ENCODE measurements at regions not wholly inside any gene's neighbourhood (a gene's known extent, or its start where the extent isn't known, plus 50 kb on each side); places are given as distances from the start of the nearest gene placed in this dataset.
"Not testable (repeated sequence)": the region's sequence is repeated elsewhere in the genome, so short reads cannot be mapped to it uniquely, and the experiment has no call there.

DNA sequence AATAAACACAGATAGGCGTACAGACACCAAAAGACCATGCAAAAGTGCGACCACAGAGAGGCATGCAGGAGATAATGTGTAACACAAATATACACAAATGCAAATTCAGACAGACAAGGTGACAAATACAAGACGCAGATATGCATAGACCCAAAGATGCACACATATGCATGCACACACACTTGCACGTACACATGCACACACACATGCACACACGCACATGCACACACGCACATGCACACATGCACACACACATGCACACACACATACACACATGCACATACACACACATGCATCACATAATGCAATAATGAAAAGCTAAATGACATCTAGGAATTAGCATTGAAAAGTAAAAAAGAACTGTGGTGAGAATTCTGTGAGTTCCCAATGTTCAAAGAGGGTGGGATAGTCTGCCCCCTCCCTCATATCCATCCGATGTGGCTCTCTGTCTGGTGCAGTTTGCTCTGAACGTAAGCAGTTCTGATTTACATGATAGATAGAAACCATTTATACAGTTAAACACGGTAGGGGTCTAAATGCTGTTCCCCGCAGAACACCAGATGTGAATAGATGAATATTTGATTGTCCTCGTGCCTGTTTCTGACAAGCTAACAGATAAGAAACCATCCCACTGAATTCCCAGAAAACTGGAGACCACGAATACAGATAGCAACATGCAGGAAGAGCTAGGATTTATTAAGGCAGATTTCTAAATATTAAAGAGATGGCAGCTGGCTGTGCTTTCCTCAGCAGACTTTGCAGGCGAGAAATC is 186.1 kb downstream of the TMEM114 start:
- no peak overlapping the region for H3K27ac Mint-ChIP-seq

DNA sequence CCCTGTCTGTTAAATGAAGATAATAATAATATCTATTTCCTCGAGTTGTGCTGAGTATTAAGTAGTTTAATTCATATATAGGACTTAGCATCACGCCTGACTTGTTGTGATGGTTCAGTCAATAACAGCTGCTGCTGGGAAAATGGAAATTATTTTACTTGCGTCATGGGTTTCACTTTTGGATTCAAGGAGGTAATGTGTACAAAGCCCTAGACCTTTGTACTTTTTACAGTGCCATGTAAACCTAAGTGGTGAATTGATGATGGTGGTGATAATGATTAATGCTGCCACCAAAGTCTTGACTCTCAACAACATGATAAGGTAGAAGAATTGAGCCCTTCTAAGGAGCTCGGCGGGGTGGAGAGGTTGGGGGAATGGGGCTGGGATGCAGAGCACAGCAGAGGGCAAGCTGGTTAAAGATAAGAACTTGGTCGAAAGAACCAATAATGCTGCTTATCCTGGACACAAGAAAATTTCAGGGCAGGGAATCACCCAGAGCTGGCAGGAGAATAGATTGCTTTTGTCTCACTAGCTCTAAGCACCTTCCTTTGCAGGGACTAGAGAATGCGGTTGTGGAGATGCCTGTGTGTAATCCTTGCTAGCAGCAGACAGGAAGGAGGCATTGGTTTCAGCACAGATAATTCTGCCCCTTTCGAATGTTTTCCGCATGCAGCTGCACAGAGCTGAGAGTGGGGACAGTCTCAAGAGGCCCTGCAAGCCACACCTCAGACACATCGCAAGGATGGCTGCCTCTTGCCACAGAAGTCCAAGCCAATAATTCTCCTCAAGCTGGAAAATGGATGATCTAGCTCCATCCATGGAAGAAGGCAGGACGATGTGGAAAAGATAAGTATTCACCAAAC is 187.1 kb downstream of the TMEM114 start:
- H3K9me3 Mint-ChIP-seq, result peaks cover 8 to 11% of the 10 kb centered on the region in 2 donors
- no peak for DNase-seq
- no peak for ATAC-seq
- no peak overlapping the region for H3K27ac Mint-ChIP-seq
- H3K4me1 Mint-ChIP-seq, result no peaks in the 10 kb centered on the region
- no peaks in the 10 kb centered on the region for H3K27me3 Mint-ChIP-seq
- no peak overlapping the region for H3K4me3 Mint-ChIP-seq

More for the DNA sequence above, 186.1 kb downstream of the TMEM114 start:
- Mint-ChIP-seq H3K4me3 (no peak overlapping the region), H3K4me1 (no peaks in the 10 kb centered on the region), H3K27me3 (no peaks in the 10 kb centered on the region), H3K9me3 (peaks cover 8 to 11% of the 10 kb centered on the region in 2 donors)
- ATAC-seq, result no peak
- DNase-seq, result no peak

DNA sequence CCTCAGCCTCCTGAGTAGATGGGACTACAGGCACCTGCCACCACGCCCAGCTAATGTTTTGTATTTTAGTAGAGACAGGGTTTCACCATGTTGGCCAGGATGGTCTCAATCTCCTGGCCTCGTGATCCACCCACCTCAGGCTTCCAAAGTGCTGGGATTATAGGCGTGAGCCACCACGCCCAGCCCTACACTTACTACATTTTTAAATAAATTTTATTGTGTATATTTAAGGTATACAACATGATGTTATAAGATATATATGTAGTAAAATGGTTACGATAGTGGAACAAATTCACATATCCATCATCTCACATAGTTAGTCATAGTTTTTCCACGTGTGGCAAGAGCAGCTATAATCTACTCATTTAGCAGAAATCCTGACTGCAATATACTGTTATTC is 189.6 kb downstream of the TMEM114 start:
- H3K27me3 Mint-ChIP-seq, H3K4me1 Mint-ChIP-seq, DNase-seq, ATAC-seq, H3K27ac Mint-ChIP-seq, H3K4me3 Mint-ChIP-seq: not testable (repeated sequence)
- H3K9me3 Mint-ChIP-seq, result peaks cover 10 to 15% of the 10 kb centered on the region in 2 donors

DNA sequence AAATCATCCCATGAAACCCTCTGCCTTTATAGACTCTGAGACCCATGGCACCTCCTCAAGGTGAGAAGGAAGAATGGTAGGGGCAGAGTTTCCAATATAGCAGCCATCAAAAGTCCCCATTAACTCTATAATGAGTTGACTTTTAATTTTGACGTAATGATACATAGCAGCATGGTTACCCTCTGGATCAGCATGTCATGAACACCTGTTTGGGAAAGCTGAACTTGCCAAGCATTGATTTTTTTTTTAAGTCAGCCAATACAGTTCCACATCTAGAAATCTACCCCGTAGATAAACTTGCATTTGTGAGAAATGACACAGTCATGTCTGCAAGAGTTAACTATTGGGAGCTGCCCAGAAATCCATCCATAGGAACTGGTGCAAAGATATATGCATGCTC is 191.8 kb downstream of the TMEM114 start:
- no peak for ATAC-seq

DNA sequence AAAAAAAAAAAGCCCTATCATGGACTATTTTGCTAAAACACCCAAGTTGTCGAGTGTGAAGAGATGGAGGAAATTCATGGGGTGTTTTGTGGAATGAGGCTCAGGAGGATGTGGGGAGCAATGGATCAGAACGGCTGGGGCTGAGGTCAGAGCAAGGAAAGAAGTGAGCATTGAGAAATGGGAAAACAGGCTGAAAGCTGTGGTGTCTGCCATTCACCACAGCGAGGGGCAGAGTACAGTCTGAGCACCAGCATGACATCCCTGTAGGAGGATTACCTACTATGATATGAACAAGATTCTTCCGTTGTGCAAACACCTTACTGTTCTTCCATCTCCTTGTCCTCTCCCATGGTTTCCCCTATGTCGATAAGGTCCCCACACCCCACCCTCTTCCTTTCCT is 193.1 kb downstream of the TMEM114 start:
- no peak for DNase-seq
- no peak for ATAC-seq
- Mint-ChIP-seq H3K4me3 (no peak overlapping the region), H3K9me3 (peaks cover 5 to 6% of the 10 kb centered on the region in 2 donors), H3K4me1 (no peaks in the 10 kb centered on the region), H3K27me3 (no peaks in the 10 kb centered on the region), H3K27ac (no peak overlapping the region)

More for the DNA sequence above, 191.8 kb downstream of the TMEM114 start:
- Mint-ChIP-seq H3K9me3 (peaks cover 6 to 8% of the 10 kb centered on the region in 2 donors), H3K4me1 (no peaks in the 10 kb centered on the region), H3K27me3 (no peaks in the 10 kb centered on the region), H3K27ac (no peak overlapping the region), H3K4me3 (no peak overlapping the region)
- no peak for DNase-seq

DNA sequence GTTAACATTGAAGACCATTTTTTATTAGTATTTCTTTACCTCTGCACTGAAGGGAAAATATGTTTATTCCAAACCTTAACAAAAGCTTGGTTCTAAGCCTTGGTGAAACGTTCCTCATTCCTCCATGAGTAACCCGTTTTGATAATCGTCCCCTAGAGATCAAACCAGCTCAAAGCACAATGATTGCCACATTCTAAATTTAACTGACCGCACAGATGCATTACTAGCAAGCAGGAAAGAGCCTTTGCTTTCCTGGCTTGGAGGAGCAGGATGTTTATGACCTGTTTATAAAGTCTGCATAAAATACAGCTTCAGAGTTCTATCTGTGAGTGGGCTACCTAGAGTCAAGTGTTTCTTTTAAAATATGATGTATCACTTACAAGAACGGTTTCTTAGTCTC is 193.8 kb downstream of the TMEM114 start:
- Mint-ChIP-seq H3K4me1 (no peaks in the 10 kb centered on the region), H3K27me3 (no peaks in the 10 kb centered on the region), H3K27ac (no peak overlapping the region), H3K9me3 (peaks cover 6 to 9% of the 10 kb centered on the region in 2 donors), H3K4me3 (no peak overlapping the region)
- DNase-seq (no peak), ATAC-seq (no peak)

DNA sequence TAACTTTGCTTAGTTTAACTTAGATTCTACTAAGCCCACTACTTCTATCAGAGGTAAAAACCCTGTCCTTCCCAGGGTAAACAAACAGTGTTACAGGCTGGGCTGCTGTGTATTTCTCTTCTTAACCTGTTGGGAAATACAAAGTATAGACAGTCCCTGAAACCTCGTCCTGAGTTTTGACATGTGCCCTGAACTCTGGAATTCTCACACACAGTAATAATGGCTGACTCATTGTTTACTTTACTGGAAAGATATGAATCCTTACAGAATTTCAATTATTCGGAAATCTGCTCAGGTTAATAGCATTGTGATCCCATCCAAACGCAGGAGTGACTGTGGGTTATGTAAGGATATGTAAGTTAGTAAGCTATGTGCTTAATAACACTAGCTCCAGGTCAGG is 199.1 kb downstream of the TMEM114 start:
- Mint-ChIP-seq H3K27ac (no peak overlapping the region), H3K27me3 (no peaks in the 10 kb centered on the region), H3K4me3 (no peak overlapping the region), H3K9me3 (peaks cover 7 to 14% of the 10 kb centered on the region in 2 donors), H3K4me1 (no peaks in the 10 kb centered on the region)
- ATAC-seq (no peak), DNase-seq (no peak)

DNA sequence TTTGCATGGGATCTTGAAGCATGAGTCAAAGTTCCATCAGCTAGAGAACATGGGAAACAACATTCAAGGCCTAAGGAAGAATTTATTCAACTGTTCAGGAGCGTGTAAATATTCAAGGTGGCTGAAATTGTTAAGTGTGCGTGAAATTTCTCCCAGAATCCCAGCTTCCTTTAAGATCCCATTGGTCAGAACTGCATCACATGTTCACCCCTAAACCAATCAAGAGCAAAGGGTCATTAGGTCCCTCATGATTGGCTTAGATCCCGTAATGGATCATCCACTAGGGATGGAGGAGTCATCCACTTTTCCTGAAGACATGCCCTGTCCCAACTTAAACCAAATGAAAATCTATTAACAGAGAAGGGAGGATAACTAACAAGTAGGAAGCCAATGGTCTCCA is 201.6 kb downstream of the TMEM114 start:
- Mint-ChIP-seq H3K27ac (no peak overlapping the region), H3K4me1 (no peaks in the 10 kb centered on the region), H3K27me3 (no peaks in the 10 kb centered on the region), H3K4me3 (no peak overlapping the region), H3K9me3 (peaks cover 7 to 8% of the 10 kb centered on the region in 2 donors)
- DNase-seq (no peak), ATAC-seq (no peak)

DNA sequence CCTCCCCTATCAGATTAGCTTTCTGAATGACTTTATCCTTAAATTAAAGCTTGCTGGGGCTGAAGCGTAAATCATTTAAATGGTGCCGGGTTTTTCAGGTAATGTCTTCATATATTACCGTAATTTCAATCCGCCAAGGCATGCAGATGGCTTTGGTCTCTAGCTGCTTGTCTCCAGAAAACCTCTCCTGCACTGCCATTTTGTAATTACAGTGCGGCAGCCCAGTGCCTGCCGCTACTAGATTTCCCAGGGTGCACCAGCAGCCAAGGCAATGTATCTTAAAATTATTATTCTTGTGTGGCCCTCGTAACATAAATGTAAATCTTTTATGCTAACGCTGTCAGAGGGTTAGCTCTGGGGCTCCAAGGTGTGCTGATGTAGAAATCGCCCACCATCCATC is 208.5 kb downstream of the TMEM114 start:
- H3K9me3 Mint-ChIP-seq, result peaks cover 0 to 17% of the 10 kb centered on the region in 2 donors
- ATAC-seq (no peak), DNase-seq (no peak)
- no peaks in the 10 kb centered on the region for H3K4me1 Mint-ChIP-seq
- no peak overlapping the region for H3K4me3 Mint-ChIP-seq
- H3K27me3 Mint-ChIP-seq, result no peaks in the 10 kb centered on the region
- H3K27ac Mint-ChIP-seq, result no peak overlapping the region

DNA sequence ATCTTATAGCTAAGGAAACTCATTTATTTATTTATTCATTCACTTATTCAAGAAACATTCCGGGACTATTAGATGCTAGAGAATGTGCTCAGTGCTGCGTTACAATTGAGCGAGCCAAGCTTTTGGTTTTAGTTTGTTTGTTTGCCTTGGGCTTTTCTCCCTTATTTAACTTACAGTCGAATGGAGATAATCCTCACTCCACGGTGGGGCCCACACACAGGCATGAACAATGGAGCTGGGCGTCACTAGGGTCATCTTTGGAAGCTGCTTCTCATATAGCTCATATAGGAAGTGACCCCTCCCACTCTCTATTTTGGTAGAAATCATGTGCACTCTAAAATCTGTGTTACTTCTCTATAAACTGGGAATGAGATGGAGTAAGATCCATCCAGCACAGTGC is 210.0 kb downstream of the TMEM114 start:
- H3K4me3 Mint-ChIP-seq, result no peak overlapping the region
- peaks cover 0 to 17% of the 10 kb centered on the region in 2 donors for H3K9me3 Mint-ChIP-seq
- DNase-seq (no peak), ATAC-seq (no peak)
- H3K27ac Mint-ChIP-seq, result no peak overlapping the region
- H3K27me3 Mint-ChIP-seq, result no peaks in the 10 kb centered on the region
- H3K4me1 Mint-ChIP-seq, result no peaks in the 10 kb centered on the region

DNA sequence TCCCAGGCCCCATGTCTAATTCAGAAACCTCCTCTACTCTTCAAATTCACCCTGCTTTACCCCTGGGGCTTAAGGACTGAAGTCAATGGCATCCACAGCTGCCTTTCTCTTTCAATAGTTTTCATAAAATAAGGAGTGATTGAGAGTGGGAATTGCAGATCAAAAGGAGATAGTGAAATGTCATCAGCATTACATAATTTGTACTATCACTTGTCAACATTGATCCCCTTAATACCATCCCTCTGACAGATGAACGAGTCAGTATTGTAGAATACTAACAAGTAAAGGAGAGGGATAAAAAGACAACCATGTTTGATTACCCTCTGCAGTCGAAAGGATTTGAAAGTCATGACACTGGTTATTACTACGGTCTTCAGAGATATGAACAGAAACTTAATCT is 212.4 kb downstream of the TMEM114 start:
- DNase-seq (no peak), ATAC-seq (no peak)
- Mint-ChIP-seq H3K4me1 (no peaks in the 10 kb centered on the region), H3K4me3 (no peak overlapping the region), H3K27ac (no peak overlapping the region), H3K9me3 (peaks cover 0 to 17% of the 10 kb centered on the region in 2 donors), H3K27me3 (no peaks in the 10 kb centered on the region)

DNA sequence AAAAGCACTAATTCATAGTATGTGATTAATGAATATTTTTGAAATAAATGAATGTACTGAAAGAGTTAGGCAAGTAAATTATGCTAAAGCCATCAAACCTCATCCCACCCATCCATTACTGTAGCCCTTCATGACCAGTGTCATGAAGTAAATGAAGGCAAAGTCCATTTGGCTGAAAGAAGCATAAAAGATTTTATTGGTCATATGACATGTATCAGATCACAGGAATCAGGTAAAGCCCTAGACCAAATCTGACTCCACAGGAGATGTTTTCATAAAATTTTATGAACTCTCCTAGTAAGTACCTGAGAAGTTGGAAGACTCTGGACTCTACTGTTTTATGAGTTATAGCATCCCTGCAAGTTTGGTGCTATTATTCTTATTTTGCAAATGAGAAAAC is 213.5 kb downstream of the TMEM114 start:
- no peak for ATAC-seq
- H3K4me3 Mint-ChIP-seq, result no peak overlapping the region

DNA sequence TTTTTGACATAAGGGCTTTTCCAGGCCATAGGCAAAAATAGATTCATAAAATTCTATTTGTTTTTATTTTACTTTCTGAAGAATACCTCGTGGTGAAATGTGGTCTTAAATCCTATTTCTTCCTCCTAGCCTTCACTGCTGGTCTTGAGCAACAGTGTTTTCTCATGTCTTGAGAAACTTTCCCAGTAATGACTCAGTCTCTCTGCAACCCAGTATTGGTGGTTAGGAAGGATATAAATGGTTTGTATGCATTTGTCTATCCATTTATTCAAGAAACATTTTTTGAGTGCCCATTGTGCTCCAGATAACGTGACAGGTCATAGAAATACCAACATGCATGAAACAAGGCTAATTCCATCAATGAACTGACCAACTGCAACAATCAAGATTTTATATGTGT is 213.9 kb downstream of the TMEM114 start:
- Mint-ChIP-seq H3K9me3 (peaks cover 0 to 17% of the 10 kb centered on the region in 2 donors), H3K4me1 (no peaks in the 10 kb centered on the region), H3K27ac (no peak overlapping the region), H3K27me3 (no peaks in the 10 kb centered on the region), H3K4me3 (no peak overlapping the region)
- DNase-seq, result no peak
- ATAC-seq, result no peak

More for the DNA sequence above, 213.5 kb downstream of the TMEM114 start:
- no peaks in the 10 kb centered on the region for H3K4me1 Mint-ChIP-seq
- DNase-seq, result no peak
- peaks cover 0 to 17% of the 10 kb centered on the region in 2 donors for H3K9me3 Mint-ChIP-seq
- H3K27me3 Mint-ChIP-seq, result no peaks in the 10 kb centered on the region
- H3K27ac Mint-ChIP-seq, result no peak overlapping the region

DNA sequence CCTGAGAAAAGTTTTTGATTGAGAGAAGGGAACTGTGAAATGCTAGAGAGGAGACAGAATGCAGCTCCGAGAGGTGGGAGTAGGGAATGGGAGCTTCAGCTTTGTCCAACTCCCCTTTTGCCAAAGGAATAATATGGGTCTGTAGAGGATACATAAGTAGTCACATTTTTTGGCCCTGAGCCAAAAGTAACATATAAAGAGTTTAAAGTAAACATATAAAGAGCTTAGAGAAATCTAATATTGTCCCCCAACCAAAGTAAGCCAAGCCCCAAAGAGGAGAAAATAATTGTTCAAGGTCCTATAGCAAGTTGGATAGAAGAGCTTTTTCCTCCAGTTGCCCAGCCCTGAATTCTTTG is 215.1 kb downstream of the TMEM114 start:
- ATAC-seq (no peak), DNase-seq (no peak)
- Mint-ChIP-seq H3K27ac (no peak overlapping the region), H3K27me3 (no peaks in the 10 kb centered on the region), H3K9me3 (peaks cover 0 to 17% of the 10 kb centered on the region in 2 donors), H3K4me3 (no peak overlapping the region), H3K4me1 (no peaks in the 10 kb centered on the region)

DNA sequence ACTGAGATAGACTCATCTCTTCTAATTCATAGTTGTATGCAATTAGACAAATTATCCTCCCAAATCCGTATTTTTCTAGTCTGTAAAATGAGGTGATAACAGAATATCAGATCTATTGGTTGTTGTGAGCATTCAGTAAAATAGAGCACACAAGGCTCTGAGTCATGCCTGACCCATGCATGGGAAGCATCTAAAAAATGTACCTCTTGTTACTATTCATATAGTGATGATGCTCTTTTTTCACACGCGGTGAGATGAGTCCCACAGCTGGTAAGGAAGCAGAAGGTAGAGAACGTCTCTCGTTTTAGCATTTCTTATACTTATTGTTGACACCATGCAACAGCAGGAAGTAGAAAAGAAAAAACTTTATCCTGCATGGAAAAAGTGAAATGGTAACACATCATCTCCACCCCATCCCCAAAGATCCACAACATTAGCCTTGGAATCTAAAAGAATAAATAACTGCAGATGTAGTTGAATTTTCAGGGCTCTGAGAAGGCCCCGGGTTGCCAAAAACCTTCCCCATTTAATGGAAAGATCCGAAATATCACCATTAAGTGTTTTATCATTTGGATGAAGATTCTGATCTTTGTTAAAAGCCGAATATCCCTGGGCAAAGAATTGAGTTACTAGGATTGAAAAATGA is 215.6 kb downstream of the TMEM114 start:
- Mint-ChIP-seq H3K4me1 (no peaks in the 10 kb centered on the region), H3K27ac (no peak overlapping the region), H3K4me3 (no peak overlapping the region), H3K9me3 (peaks cover 0 to 17% of the 10 kb centered on the region in 2 donors), H3K27me3 (no peaks in the 10 kb centered on the region)
- ATAC-seq (no peak), DNase-seq (no peak)

Measured in stimulated activated naive CD8-positive, alpha-beta T cell treated with anti-CD3 and anti-CD28 coated beads, Interleukin-15, amount 100 ng/mL, for 72 hours (primary cell).